Spinal cord (tissue), 9 donors: ENCODE measurements at regions not wholly inside any gene's neighbourhood (a gene's known extent, or its start where the extent isn't known, plus 50 kb on each side); places are given as distances from the start of the nearest gene placed in this dataset.

ENCODE experiments used
- DNase-seq, 6 donors: peaks; one replicate each; pipeline versions ENCODE4 v3.0.0 to v3.0.0-alpha.2; 2013 to 2015; ENCODE audit warnings: low spot score in 6 of 6, low read depth in 4 of 6
- H3K27ac ChIP-seq: one replicate; pipeline ENCODE4 v1.5.1; 2013; ENCODE audit warnings: low read depth, low read length, control low read depth
- H3K27me3 ChIP-seq: one replicate; pipeline ENCODE4 v1.6.1; 2013; ENCODE audit warnings: low read length; ENCODE audit not compliant: control insufficient read depth, insufficient read depth
- H3K36me3 ChIP-seq: one replicate; pipeline ENCODE4 v1.6.1; 2013; ENCODE audit warnings: low read length; ENCODE audit not compliant: control insufficient read depth, insufficient read depth
- H3K4me1 ChIP-seq: one replicate; pipeline ENCODE4 v1.6.1; 2013; ENCODE audit warnings: low read length; ENCODE audit not compliant: control insufficient read depth, insufficient read depth
- H3K4me3 ChIP-seq: one replicate; pipeline ENCODE4 v1.5.1; 2013; ENCODE audit warnings: low read depth, low read length, control low read depth
- H3K9me3 ChIP-seq: one replicate; pipeline ENCODE4 v1.6.1; 2013; ENCODE audit warnings: low read length; ENCODE audit not compliant: control insufficient read depth, insufficient read depth
- WGBS: methylation state at CpG from one replicate; pipeline ENCODE4 v1.1.5; 2013; ENCODE audit warnings: missing lambda C conversion rate; ENCODE audit not compliant: insufficient coverage; 5-methylcytosine and 5-hydroxymethylcytosine counted together
- donor health status: healthy.

GRCh38 chr10:32159264-32159663 is 103.0 kb upstream of the KIF5B start:
- Histone ChIP-seq H3K27me3 (no peaks in the 10 kb centered on the region), H3K4me1 (no peaks in the 10 kb centered on the region), H3K27ac (no peak overlapping the region), H3K36me3 (no peaks in the 10 kb centered on the region), H3K4me3 (no peak overlapping the region), H3K9me3 (no peaks in the 10 kb centered on the region)
- WGBS: 97% methylated on average over 5 of the region's 7 CpGs
- DNase-seq: no peak

- no peaks in the 10 kb centered on the region for H3K9me3 ChIP-seq
- no peak overlapping the region for H3K4me3 ChIP-seq
- WGBS: no CpG with 5 or more reads among the region's 4 CpGs
- H3K27ac ChIP-seq: no peak overlapping the region
- H3K27me3 ChIP-seq: no peaks in the 10 kb centered on the region
- DNase-seq: no peak
- H3K36me3 ChIP-seq: no peaks in the 10 kb centered on the region
- no peaks in the 10 kb centered on the region for H3K4me1 ChIP-seq
Measured at GRCh38 chr10:32156031-32156495, 99.8 kb upstream of the KIF5B start.

- Histone ChIP-seq H3K27ac (no peak overlapping the region), H3K36me3 (no peaks in the 10 kb centered on the region), H3K4me1 (no peaks in the 10 kb centered on the region), H3K27me3 (no peaks in the 10 kb centered on the region), H3K4me3 (no peak overlapping the region), H3K9me3 (no peaks in the 10 kb centered on the region)
- WGBS: no CpG with 5 or more reads among the region's 2 CpGs
- no peak for DNase-seq
Measured at GRCh38 chr10:32155075-32155516, 98.9 kb upstream of the KIF5B start.

- Histone ChIP-seq H3K9me3 (no peaks in the 10 kb centered on the region), H3K27me3 (no peaks in the 10 kb centered on the region), H3K4me3 (no peak overlapping the region), H3K27ac (no peak overlapping the region), H3K36me3 (no peaks in the 10 kb centered on the region), H3K4me1 (no peaks in the 10 kb centered on the region)
- WGBS: no CpG with 5 or more reads among the region's 1 CpG
- DNase-seq: no peak
Measured at GRCh38 chr10:32153931-32154330, 97.7 kb upstream of the KIF5B start.

- no CpG with 5 or more reads among the region's 4 CpGs for WGBS
Measured at GRCh38 chr10:32153252-32153651, 97.0 kb upstream of the KIF5B start.

GRCh38 chr10:32151871-32152270 is 95.6 kb upstream of the KIF5B start:
- H3K27me3 ChIP-seq: no peaks in the 10 kb centered on the region
- no peak overlapping the region for H3K27ac ChIP-seq
- H3K36me3 ChIP-seq: no peaks in the 10 kb centered on the region
- 95% methylated on average over 2 of the region's 2 CpGs for WGBS
- no peaks in the 10 kb centered on the region for H3K9me3 ChIP-seq
- no peak for DNase-seq
- no peak overlapping the region for H3K4me3 ChIP-seq
- H3K4me1 ChIP-seq: no peaks in the 10 kb centered on the region

More at GRCh38 chr10:32153252-32153651, 97.0 kb upstream of the KIF5B start:
- H3K36me3 ChIP-seq: no peaks in the 10 kb centered on the region
- no peak overlapping the region for H3K4me3 ChIP-seq
- H3K9me3 ChIP-seq: no peaks in the 10 kb centered on the region
- no peak overlapping the region for H3K27ac ChIP-seq
- no peaks in the 10 kb centered on the region for H3K27me3 ChIP-seq
- no peaks in the 10 kb centered on the region for H3K4me1 ChIP-seq
- DNase-seq: no peak

- Histone ChIP-seq H3K9me3 (no peaks in the 10 kb centered on the region), H3K27ac (no peak overlapping the region), H3K4me3 (no peak overlapping the region), H3K36me3 (no peaks in the 10 kb centered on the region), H3K27me3 (no peaks in the 10 kb centered on the region), H3K4me1 (no peaks in the 10 kb centered on the region)
- DNase-seq: no peak
- 95% methylated on average over 6 of the region's 8 CpGs for WGBS
Measured at GRCh38 chr10:32150532-32151101, 94.4 kb upstream of the KIF5B start.

- H3K4me3 ChIP-seq: no peak overlapping the region
- WGBS: 47% methylated on average over 7 of the region's 8 CpGs
- peak in 1 of 6 donors; percentile 36 for DNase-seq
- H3K4me1 ChIP-seq: no peaks in the 10 kb centered on the region
- no peaks in the 10 kb centered on the region for H3K36me3 ChIP-seq
- no peaks in the 10 kb centered on the region for H3K9me3 ChIP-seq
- no peak overlapping the region for H3K27ac ChIP-seq
- H3K27me3 ChIP-seq: no peaks in the 10 kb centered on the region
Measured at GRCh38 chr10:32149252-32149955, 93.2 kb upstream of the KIF5B start.

- no peaks in the 10 kb centered on the region for H3K36me3 ChIP-seq
- H3K27me3 ChIP-seq: no peaks in the 10 kb centered on the region
- DNase-seq: no peak
- H3K9me3 ChIP-seq: no peaks in the 10 kb centered on the region
- no CpG with 5 or more reads among the region's 4 CpGs for WGBS
- H3K27ac ChIP-seq: no peak overlapping the region
- no peak overlapping the region for H3K4me3 ChIP-seq
- no peaks in the 10 kb centered on the region for H3K4me1 ChIP-seq
Measured at GRCh38 chr10:32148864-32149251, 92.6 kb upstream of the KIF5B start.

GRCh38 chr10:32147730-32148129 is 91.5 kb upstream of the KIF5B start:
- Histone ChIP-seq H3K4me3 (no peak overlapping the region), H3K4me1 (no peaks in the 10 kb centered on the region), H3K27ac (no peak overlapping the region), H3K36me3 (no peaks in the 10 kb centered on the region), H3K27me3 (no peaks in the 10 kb centered on the region), H3K9me3 (no peaks in the 10 kb centered on the region)
- no peak for DNase-seq
- no CpG with 5 or more reads among the region's 1 CpG for WGBS
